ENCODE measurements at regions not wholly inside any gene's neighbourhood (a gene's known extent, or its start where the extent isn't known, plus 50 kb on each side); places are given as distances from the start of the nearest gene placed in this dataset.

- Histone ChIP-seq H3K27me3 (ENCODE audit: control insufficient read depth, insufficient read depth, low read length) (0 out of 2 replicates have a peak, but pooled peaks cover 2% of the 10 kb centered on the region), H3K36me3 (ENCODE audit: control insufficient read depth, insufficient read depth, low read length) (no peaks in the 10 kb centered on the region), H3K27ac (ENCODE audit: low read length) (no peak overlapping the region), H3K4me1 (ENCODE audit: control insufficient read depth, insufficient read depth, low read length) (no peaks in the 10 kb centered on the region), H3K4me3 (ENCODE audit: low read depth in 2 of 2, low read length in 2 of 2) (no peak overlapping the region), H3K9me3 (ENCODE audit: control insufficient read depth, insufficient read depth, low read depth, low read length) (no peaks in the 10 kb centered on the region)
- TF ChIP-seq POLR2AphosphoS5 (IDR thresholded peaks at IDR 0.05; ENCODE audit: low read depth, low read length) (no peak), CTCF (IDR thresholded peaks at IDR 0.05) (no peak), SIN3A (IDR thresholded peaks at IDR 0.05; ENCODE audit: borderline replicate concordance, insufficient read depth, low read depth, low read length) (no peak), TCF7L2 (IDR thresholded peaks at IDR 0.05; ENCODE audit: low read depth, low read length) (no peak)
- TF ChIP-seq, protein P1, sequence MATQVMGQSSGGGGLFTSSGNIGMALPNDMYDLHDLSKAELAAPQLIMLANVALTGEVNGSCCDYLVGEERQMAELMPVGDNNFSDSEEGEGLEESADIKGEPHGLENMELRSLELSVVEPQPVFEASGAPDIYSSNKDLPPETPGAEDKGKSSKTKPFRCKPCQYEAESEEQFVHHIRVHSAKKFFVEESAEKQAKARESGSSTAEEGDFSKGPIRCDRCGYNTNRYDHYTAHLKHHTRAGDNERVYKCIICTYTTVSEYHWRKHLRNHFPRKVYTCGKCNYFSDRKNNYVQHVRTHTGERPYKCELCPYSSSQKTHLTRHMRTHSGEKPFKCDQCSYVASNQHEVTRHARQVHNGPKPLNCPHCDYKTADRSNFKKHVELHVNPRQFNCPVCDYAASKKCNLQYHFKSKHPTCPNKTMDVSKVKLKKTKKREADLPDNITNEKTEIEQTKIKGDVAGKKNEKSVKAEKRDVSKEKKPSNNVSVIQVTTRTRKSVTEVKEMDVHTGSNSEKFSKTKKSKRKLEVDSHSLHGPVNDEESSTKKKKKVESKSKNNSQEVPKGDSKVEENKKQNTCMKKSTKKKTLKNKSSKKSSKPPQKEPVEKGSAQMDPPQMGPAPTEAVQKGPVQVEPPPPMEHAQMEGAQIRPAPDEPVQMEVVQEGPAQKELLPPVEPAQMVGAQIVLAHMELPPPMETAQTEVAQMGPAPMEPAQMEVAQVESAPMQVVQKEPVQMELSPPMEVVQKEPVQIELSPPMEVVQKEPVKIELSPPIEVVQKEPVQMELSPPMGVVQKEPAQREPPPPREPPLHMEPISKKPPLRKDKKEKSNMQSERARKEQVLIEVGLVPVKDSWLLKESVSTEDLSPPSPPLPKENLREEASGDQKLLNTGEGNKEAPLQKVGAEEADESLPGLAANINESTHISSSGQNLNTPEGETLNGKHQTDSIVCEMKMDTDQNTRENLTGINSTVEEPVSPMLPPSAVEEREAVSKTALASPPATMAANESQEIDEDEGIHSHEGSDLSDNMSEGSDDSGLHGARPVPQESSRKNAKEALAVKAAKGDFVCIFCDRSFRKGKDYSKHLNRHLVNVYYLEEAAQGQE (IDR thresholded peaks at IDR 0.05; ENCODE audit: insufficient read depth in 1 of 2, low read depth in 2 of 2, low read length in 1 of 2), result no peak
- intact Hi-C loops (cut with micrococcal nuclease; ENCODE audit: unreplicated experiment) (no loop called here), in situ Hi-C loops (cut with HindIII; ENCODE audit: low pct_unique_long_range_greater_than_20kb, low sequenced_read_pairs) (no loop called here)
- DNase-seq (ENCODE audit: low read depth, low spot score) (no peak), ATAC-seq (no peak)
- CTCF ChIA-PET, result no interaction called here
- BruUV-seq (replicated peaks), result no TSS peak
- POLR2A ChIA-PET, result no interaction called here
Measured at GRCh38 chr5:171642894-171643293, 142.7 kb upstream of the SMIM23 start.

DNA sequence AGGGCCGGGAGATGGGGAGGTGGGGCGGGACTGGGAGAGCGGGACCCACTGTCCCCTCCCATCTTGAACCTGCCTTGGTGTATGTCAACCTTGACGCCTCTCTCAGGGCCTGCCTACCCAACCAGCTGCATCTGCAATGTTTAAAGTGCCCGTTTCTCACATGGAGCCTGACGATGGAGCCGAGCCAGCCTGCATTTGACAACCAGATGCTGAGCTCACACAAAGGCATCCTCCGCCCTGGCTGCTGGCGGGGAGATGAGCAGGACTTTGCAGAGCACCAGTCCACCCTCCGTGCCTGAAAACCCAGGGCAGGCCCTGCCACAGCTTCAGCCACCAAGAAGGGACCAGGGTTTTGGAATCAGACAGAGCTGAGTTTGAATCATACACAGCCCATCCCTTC is 141.1 kb upstream of the SMIM23 start:
- Histone ChIP-seq H3K9me3 (ENCODE audit: control insufficient read depth, insufficient read depth, low read depth, low read length) (no peaks in the 10 kb centered on the region), H3K4me1 (ENCODE audit: control insufficient read depth, insufficient read depth, low read length) (no peaks in the 10 kb centered on the region), H3K27ac (ENCODE audit: low read length) (no peak overlapping the region), H3K27me3 (ENCODE audit: control insufficient read depth, insufficient read depth, low read length) (0 out of 2 replicates have a peak, but pooled peaks cover 2% of the 10 kb centered on the region), H3K4me3 (ENCODE audit: low read depth in 2 of 2, low read length in 2 of 2) (no peak overlapping the region), H3K36me3 (ENCODE audit: control insufficient read depth, insufficient read depth, low read length) (no peaks in the 10 kb centered on the region)
- DNase-seq (ENCODE audit: low read depth, low spot score), result no peak
- ATAC-seq, result no peak; the same call in 1 of the 2 replicates
- intact Hi-C loops (cut with micrococcal nuclease; ENCODE audit: unreplicated experiment) (no loop called here), in situ Hi-C loops (cut with HindIII; ENCODE audit: low pct_unique_long_range_greater_than_20kb, low sequenced_read_pairs) (no loop called here)
- TF ChIP-seq TCF7L2 (IDR thresholded peaks at IDR 0.05; ENCODE audit: low read depth, low read length), result no peak
- no peak for TF ChIP-seq SIN3A (IDR thresholded peaks at IDR 0.05; ENCODE audit: borderline replicate concordance, insufficient read depth, low read depth, low read length)
- TF ChIP-seq, protein P1 (IDR thresholded peaks at IDR 0.05; ENCODE audit: insufficient read depth in 1 of 2, low read depth in 2 of 2, low read length in 1 of 2), result no peak
- TF ChIP-seq CTCF (IDR thresholded peaks at IDR 0.05), result no peak
- TF ChIP-seq POLR2AphosphoS5 (IDR thresholded peaks at IDR 0.05; ENCODE audit: low read depth, low read length), result no peak
- ChIA-PET CTCF (no interaction called here), POLR2A (interaction anchor here (0.6 kb wide), 1 partner anchor 173 kb away, joined by 5 read pairs; no protein-coding TSS in a partner anchor)
- BruUV-seq (replicated peaks), result no TSS peak

Data from Panc1 (cell line).